GM21528 (cell line): ENCODE measurements at regions not wholly inside any gene's neighbourhood (a gene's known extent, or its start where the extent isn't known, plus 50 kb on each side); places are given as distances from the start of the nearest gene placed in this dataset.
"Not testable (repeated sequence)": the region's sequence is repeated elsewhere in the genome, so short reads cannot be mapped to it uniquely, and the experiment has no call there.

ENCODE experiments used
- ATAC-seq: cut with Tn5 transposase; IDR thresholded peaks from one replicate; pipeline ENCODE4 v1.9.1; 2021; ENCODE audit warnings: mild to moderate bottlenecking, moderate library complexity; ENCODE audit not compliant: unreplicated experiment, low FRiP score

GRCh38 chr2:4219571-4219970 lies 516.2 kb downstream of the DCDC2C start:
- ATAC-seq: no peak

GRCh38 chr2:4221434-4221833 lies 518.1 kb downstream of the DCDC2C start:
- no peak for ATAC-seq

- ATAC-seq: no peak
Observed at GRCh38 chr2:4221845-4222244, 518.5 kb downstream of the DCDC2C start.

- ATAC-seq: not testable (repeated sequence)
Observed at GRCh38 chr2:4244422-4244821, 541.0 kb downstream of the DCDC2C start.

- ATAC-seq: no peak
Observed at GRCh38 chr2:4246364-4247131, 543.2 kb downstream of the DCDC2C start.

- no peak for ATAC-seq
Observed at GRCh38 chr2:4247791-4248190, 544.4 kb downstream of the DCDC2C start.

GRCh38 chr2:4255491-4255890 lies 552.1 kb downstream of the DCDC2C start:
- no peak for ATAC-seq

GRCh38 chr2:4256351-4256750 lies 553.0 kb downstream of the DCDC2C start:
- ATAC-seq: no peak

- no peak for ATAC-seq
Observed at GRCh38 chr2:4258563-4258962, 555.2 kb downstream of the DCDC2C start.

- ATAC-seq: no peak
Observed at GRCh38 chr2:4265936-4266335, 562.6 kb downstream of the DCDC2C start.

- ATAC-seq: no peak
Observed at GRCh38 chr2:4269885-4270284, 566.5 kb downstream of the DCDC2C start.

- ATAC-seq: no peak
Observed at GRCh38 chr2:4272261-4272858, 569.0 kb downstream of the DCDC2C start.

GRCh38 chr2:4278392-4278791 lies 575.0 kb downstream of the DCDC2C start:
- no peak for ATAC-seq

- ATAC-seq: no peak
Observed at GRCh38 chr2:4279431-4279830, 576.1 kb downstream of the DCDC2C start.

GRCh38 chr2:4291430-4291829 lies 588.1 kb downstream of the DCDC2C start:
- ATAC-seq: no peak

- ATAC-seq: no peak
Observed at GRCh38 chr2:4295680-4296079, 592.3 kb downstream of the DCDC2C start.

- ATAC-seq: no peak
Observed at GRCh38 chr2:4300616-4301015, 597.2 kb downstream of the DCDC2C start.

- ATAC-seq: no peak
Observed at GRCh38 chr2:4324531-4324930, 621.2 kb downstream of the DCDC2C start.

GRCh38 chr2:4336864-4337263 lies 633.5 kb downstream of the DCDC2C start:
- ATAC-seq: no peak

- ATAC-seq: no peak
Observed at GRCh38 chr2:4338345-4338744, 635.0 kb downstream of the DCDC2C start.

- ATAC-seq: no peak
Observed at GRCh38 chr2:4340536-4340935, 637.2 kb downstream of the DCDC2C start.

GRCh38 chr2:4346628-4347027 lies 643.3 kb downstream of the DCDC2C start:
- ATAC-seq: no peak
